HepG2 (cell line): ENCODE measurements at regions not wholly inside any gene's neighbourhood (a gene's known extent, or its start where the extent isn't known, plus 50 kb on each side); places are given as distances from the start of the nearest gene placed in this dataset.

Experiments
- AHDC1 ChIP-seq: sonication (generic); formaldehyde crosslinking; IDR thresholded peaks from 2 replicates; pipeline ENCODE4 v1.5.1; 2020; ENCODE audit warnings: mild to moderate bottlenecking, missing genetic modification reagents, borderline replicate concordance
- ARID2 ChIP-seq: sonication (generic); formaldehyde crosslinking; IDR thresholded peaks from 2 replicates; pipeline ENCODE4 v1.8.1; 2022; ENCODE audit warnings: mild to moderate bottlenecking, missing genetic modification reagents, borderline replicate concordance
- BRF2 ChIP-seq: sonication (generic); formaldehyde crosslinking; IDR thresholded peaks from 2 replicates; pipeline ENCODE4 v1.8.1; 2022; ENCODE audit warnings: mild to moderate bottlenecking, missing genetic modification reagents
- FOSL1 ChIP-seq: sonication (generic); formaldehyde crosslinking; IDR thresholded peaks from 2 replicates; pipeline ENCODE4 v1.9.0; 2021; ENCODE audit warnings: missing genetic modification reagents, borderline replicate concordance
- FOXM1 ChIP-seq: sonication (generic); formaldehyde crosslinking; IDR thresholded peaks from 2 replicates; pipeline ENCODE4 v1.5.0; 2020; ENCODE audit warnings: missing genetic modification reagents
- IKZF1 ChIP-seq: fragments of 450-650 bp; IDR thresholded peaks from 2 replicates; pipeline ENCODE4 v1.7.1; 2016
- MATR3 ChIP-seq: sonication (generic); formaldehyde crosslinking; IDR thresholded peaks from 2 replicates; pipeline ENCODE4 v1.4.0; 2020; ENCODE audit warnings: missing genetic modification reagents
- MTERF4 ChIP-seq: sonication (generic); formaldehyde crosslinking; IDR thresholded peaks from 2 replicates; pipeline ENCODE4 v1.8.0; 2023; ENCODE audit warnings: mild to moderate bottlenecking, missing genetic modification reagents
- RBFOX2 ChIP-seq: fragments of 200-400 bp; formaldehyde crosslinking; IDR thresholded peaks from 2 replicates; pipeline ENCODE4 v1.6.1; 2017; ENCODE audit warnings: low read depth, mild to moderate bottlenecking, low read length
- SIX4 ChIP-seq: sonication (generic); formaldehyde crosslinking; IDR thresholded peaks from 2 replicates; pipeline ENCODE4 v1.4.0; 2020; ENCODE audit warnings: missing genetic modification reagents
- SRY ChIP-seq: sonication (generic); formaldehyde crosslinking; IDR thresholded peaks from 2 replicates; pipeline ENCODE4 v1.8.0; 2022; ENCODE audit warnings: mild to moderate bottlenecking, missing genetic modification reagents
- TAF1 ChIP-seq: sonication (generic); formaldehyde crosslinking; IDR thresholded peaks from 2 replicates; pipeline ENCODE4 v1.4.0; 2020; ENCODE audit warnings: missing genetic modification reagents
- TBX3 ChIP-seq: fragments of 450-650 bp; IDR thresholded peaks from 2 replicates; pipeline ENCODE4 v1.6.1; 2017; ENCODE audit warnings: antibody characterized with exemption, mild to moderate bottlenecking, inconsistent platforms, borderline replicate concordance
- TCF7L2 ChIP-seq: IDR thresholded peaks from 2 replicates; pipeline ENCODE4 v1.6.1; 2011; ENCODE audit warnings: mild to moderate bottlenecking, low read depth, low read length, moderate library complexity
- TOE1 ChIP-seq: sonication (generic); formaldehyde crosslinking; IDR thresholded peaks from 2 replicates; pipeline ENCODE4 v1.4.0; 2020; ENCODE audit warnings: mild to moderate bottlenecking, missing genetic modification reagents
- ZMYM4 ChIP-seq: sonication (generic); formaldehyde crosslinking; IDR thresholded peaks from 2 replicates; pipeline ENCODE4 v1.8.1; 2023; ENCODE audit warnings: mild to moderate bottlenecking, missing genetic modification reagents
- ZNF431 ChIP-seq: sonication (generic); formaldehyde crosslinking; IDR thresholded peaks from 2 replicates; pipeline ENCODE4 v1.9.0; 2022; ENCODE audit warnings: missing genetic modification reagents, low read depth, mild to moderate bottlenecking, borderline replicate concordance
- ZNF44 ChIP-seq: sonication (generic); formaldehyde crosslinking; IDR thresholded peaks from 2 replicates; pipeline ENCODE4 v1.5.1; 2020; ENCODE audit warnings: mild to moderate bottlenecking, missing genetic modification reagents
- ZNF652 ChIP-seq: IDR thresholded peaks from 2 replicates; pipeline ENCODE4 v1.6.1; 2016; ENCODE audit warnings: low read depth, borderline replicate concordance
- ZNF800 ChIP-seq: sonication (generic); formaldehyde crosslinking; IDR thresholded peaks from 2 replicates; pipeline ENCODE4 v1.4.0; 2020; ENCODE audit warnings: missing genetic modification reagents
- ZSCAN25 ChIP-seq: sonication (generic); formaldehyde crosslinking; IDR thresholded peaks from 2 replicates; pipeline ENCODE4 v1.8.0; 2022; ENCODE audit warnings: mild to moderate bottlenecking, missing genetic modification reagents
- ZZZ3 ChIP-seq: sonication (generic); formaldehyde crosslinking; IDR thresholded peaks from 2 replicates; pipeline ENCODE4 v1.4.0; 2020; ENCODE audit warnings: missing genetic modification reagents, mild to moderate bottlenecking, borderline replicate concordance

- TF ChIP-seq ZNF800, result no peak
- TF ChIP-seq MATR3, result no peak
- TF ChIP-seq BRF2 (CRISPR knock-in tag), result no peak
- TF ChIP-seq SRY, result no peak
- no peak for TF ChIP-seq ZNF431 (CRISPR knock-in tag)
- no peak for TF ChIP-seq ZNF44 (CRISPR knock-in tag)
- no peak for TF ChIP-seq AHDC1
- peak; percentile 57; the same call in 1 of the 2 replicates for TF ChIP-seq TAF1 (CRISPR knock-in tag)
- TF ChIP-seq TOE1, result no peak
- TF ChIP-seq SIX4, result no peak
- no peak for TF ChIP-seq ZZZ3
- no peak for TF ChIP-seq FOSL1
- no peak for TF ChIP-seq ZSCAN25 (CRISPR knock-in tag)
- peak; percentile 24; the same call in 1 of the 2 replicates for TF ChIP-seq RBFOX2
- TF ChIP-seq FOXM1 (CRISPR knock-in tag), result no peak
- TF ChIP-seq TCF7L2, result no peak
- TF ChIP-seq IKZF1, result no peak
- TF ChIP-seq TBX3, result peak; percentile 54; the same call in 1 of the 2 replicates
- TF ChIP-seq ARID2, result peak; percentile 30; the same call in 1 of the 2 replicates
- TF ChIP-seq MTERF4 (CRISPR knock-in tag), result no peak
- peak; percentile 98 for TF ChIP-seq ZMYM4 (CRISPR knock-in tag)
- no peak for TF ChIP-seq ZNF652 (CRISPR knock-in tag)
Measured at GRCh38 chr1:245045087-245045881, 109.5 kb upstream of the KIF26B start (continued).
